Esophagus (tissue), 2 donors: ENCODE measurements at regions not wholly inside any gene's neighbourhood (a gene's known extent, or its start where the extent isn't known, plus 50 kb on each side); places are given as distances from the start of the nearest gene placed in this dataset.

Experiments
- H3K27ac ChIP-seq, 2 donors: one replicate each; pipeline ENCODE4 v1.5.1; 2013; ENCODE audit warnings: low read depth in 2 of 2, mild to moderate bottlenecking in 2 of 2, inconsistent platforms in 1 of 2, low read length in 1 of 2, moderate library complexity in 1 of 2
- H3K27me3 ChIP-seq, 2 donors: one replicate each; pipeline ENCODE4 v1.6.1; 2013; ENCODE audit warnings: low read length in 2 of 2, control low read depth in 1 of 2, mild to moderate bottlenecking in 1 of 2; ENCODE audit not compliant: insufficient read depth in 2 of 2, control insufficient read depth in 1 of 2
- H3K36me3 ChIP-seq, 2 donors: one replicate each; pipeline ENCODE4 v1.6.1; 2013; ENCODE audit warnings: low read length in 1 of 2; ENCODE audit not compliant: control insufficient read depth in 2 of 2, insufficient read depth in 2 of 2
- H3K4me1 ChIP-seq, 2 donors: one replicate each; pipeline ENCODE4 v1.6.1; 2013; ENCODE audit warnings: low read length in 1 of 2; ENCODE audit not compliant: control insufficient read depth in 2 of 2, insufficient read depth in 2 of 2
- H3K4me3 ChIP-seq, 2 donors: one replicate each; pipeline ENCODE4 v1.5.1; 2013; ENCODE audit warnings: low read length in 2 of 2, mild to moderate bottlenecking in 2 of 2, low read depth in 1 of 2, moderate library complexity in 1 of 2
- H3K9me3 ChIP-seq, 2 donors: one replicate each; pipeline ENCODE4 v1.6.1; 2013; ENCODE audit warnings: mild to moderate bottlenecking in 2 of 2, low read depth in 1 of 2, low read length in 1 of 2, moderate library complexity in 1 of 2; ENCODE audit not compliant: control insufficient read depth in 2 of 2, insufficient read depth in 1 of 2
- WGBS, 2 donors: extraction: QIAGEN DNeasy Blood & Tissue Kit; methylation state at CpG; one replicate each; pipeline ENCODE4 v1.1.7; 2013; 5-methylcytosine and 5-hydroxymethylcytosine counted together
- donor health status: healthy with polysubstance abuse.
- donor health status: Bipolar disorder and iron deficiency.

- 69 to 72% methylated on average over 5 of the region's 5 CpGs for WGBS, 2 donors
- no peaks in the 10 kb centered on the region for H3K27me3 ChIP-seq
- no peaks in the 10 kb centered on the region for H3K36me3 ChIP-seq
- no peak overlapping the region for H3K4me3 ChIP-seq
- H3K9me3 ChIP-seq: no peaks in the 10 kb centered on the region
- H3K4me1 ChIP-seq: peaks cover 0 to 4% of the 10 kb centered on the region in 2 donors
- H3K27ac ChIP-seq: no peak overlapping the region
Measured at GRCh38 chr6:14925025-14925698, 320.7 kb upstream of the JARID2 start.

GRCh38 chr6:14925699-14926026 is 320.2 kb upstream of the JARID2 start:
- H3K36me3 ChIP-seq: no peaks in the 10 kb centered on the region
- H3K27me3 ChIP-seq: no peaks in the 10 kb centered on the region
- peaks cover 0 to 4% of the 10 kb centered on the region in 2 donors for H3K4me1 ChIP-seq
- no peak overlapping the region for H3K27ac ChIP-seq
- no peaks in the 10 kb centered on the region for H3K9me3 ChIP-seq
- WGBS, 2 donors: 38 to 42% methylated on average over 3 of the region's 3 CpGs
- no peak overlapping the region for H3K4me3 ChIP-seq

GRCh38 chr6:14927398-14927797 is 318.5 kb upstream of the JARID2 start:
- H3K4me3 ChIP-seq: no peak overlapping the region
- H3K27me3 ChIP-seq: no peaks in the 10 kb centered on the region
- H3K27ac ChIP-seq: no peak overlapping the region
- H3K4me1 ChIP-seq: no peaks in the 10 kb centered on the region
- no peaks in the 10 kb centered on the region for H3K9me3 ChIP-seq
- 72 to 83% methylated on average over 7 of the region's 7 CpGs for WGBS, 2 donors
- H3K36me3 ChIP-seq: no peaks in the 10 kb centered on the region

- Histone ChIP-seq H3K9me3 (no peaks in the 10 kb centered on the region), H3K27ac (no peak overlapping the region), H3K4me3 (no peak overlapping the region), H3K4me1 (no peaks in the 10 kb centered on the region), H3K36me3 (no peaks in the 10 kb centered on the region), H3K27me3 (no peaks in the 10 kb centered on the region)
- WGBS, 2 donors: 81 to 84% methylated on average over 3 of the region's 3 CpGs
Measured at GRCh38 chr6:14929291-14929690, 316.6 kb upstream of the JARID2 start.

GRCh38 chr6:14930366-14930989 is 315.4 kb upstream of the JARID2 start:
- Histone ChIP-seq H3K36me3 (no peaks in the 10 kb centered on the region), H3K9me3 (no peaks in the 10 kb centered on the region), H3K4me1 (no peaks in the 10 kb centered on the region), H3K27me3 (no peaks in the 10 kb centered on the region), H3K4me3 (no peak overlapping the region), H3K27ac (peak overlapping the region in 1 of 2 donors; percentile 24)
- 62% methylated on average over 2 of the region's 2 CpGs for WGBS, 2 donors

- H3K27ac ChIP-seq: no peak overlapping the region
- H3K4me1 ChIP-seq: no peaks in the 10 kb centered on the region
- 67 to 70% methylated on average over 8 of the region's 8 CpGs for WGBS, 2 donors
Measured at GRCh38 chr6:14932485-14933182, 313.2 kb upstream of the JARID2 start.

GRCh38 chr6:14933183-14933544 is 312.7 kb upstream of the JARID2 start:
- H3K27me3 ChIP-seq: no peaks in the 10 kb centered on the region
- H3K9me3 ChIP-seq: no peaks in the 10 kb centered on the region
- H3K4me3 ChIP-seq: no peak overlapping the region
- H3K27ac ChIP-seq: no peak overlapping the region
- H3K4me1 ChIP-seq: no peaks in the 10 kb centered on the region
- H3K36me3 ChIP-seq: no peaks in the 10 kb centered on the region
- 68 to 72% methylated on average over 4 of the region's 4 CpGs for WGBS, 2 donors

More at GRCh38 chr6:14932485-14933182, 313.2 kb upstream of the JARID2 start:
- Histone ChIP-seq H3K27me3 (no peaks in the 10 kb centered on the region), H3K36me3 (no peaks in the 10 kb centered on the region), H3K4me3 (no peak overlapping the region), H3K9me3 (no peaks in the 10 kb centered on the region)

GRCh38 chr6:14934013-14934412 is 311.9 kb upstream of the JARID2 start:
- Histone ChIP-seq H3K9me3 (no peaks in the 10 kb centered on the region), H3K27me3 (no peaks in the 10 kb centered on the region), H3K27ac (no peak overlapping the region), H3K36me3 (no peaks in the 10 kb centered on the region), H3K4me1 (no peaks in the 10 kb centered on the region), H3K4me3 (no peak overlapping the region)
- 95% methylated on average over 1 of the region's 1 CpG for WGBS, 2 donors

GRCh38 chr6:14934844-14935243 is 311.0 kb upstream of the JARID2 start:
- Histone ChIP-seq H3K4me3 (no peak overlapping the region), H3K36me3 (no peaks in the 10 kb centered on the region), H3K4me1 (no peaks in the 10 kb centered on the region), H3K27ac (no peak overlapping the region), H3K9me3 (no peaks in the 10 kb centered on the region), H3K27me3 (no peaks in the 10 kb centered on the region)
- WGBS, 2 donors: 65 to 68% methylated on average over 4 of the region's 4 CpGs

GRCh38 chr6:14936861-14937260 is 309.0 kb upstream of the JARID2 start:
- H3K36me3 ChIP-seq: no peaks in the 10 kb centered on the region
- WGBS, 2 donors: 83 to 86% methylated on average over 2 of the region's 2 CpGs
- no peak overlapping the region for H3K27ac ChIP-seq
- no peak overlapping the region for H3K4me3 ChIP-seq
- no peaks in the 10 kb centered on the region for H3K27me3 ChIP-seq
- H3K4me1 ChIP-seq: no peaks in the 10 kb centered on the region
- H3K9me3 ChIP-seq: no peaks in the 10 kb centered on the region
